Thoracic aorta (tissue), 2 donors: ENCODE measurements at regions not wholly inside any gene's neighbourhood (a gene's known extent, or its start where the extent isn't known, plus 50 kb on each side); places are given as distances from the start of the nearest gene placed in this dataset.

Experiments
- ATAC-seq: fragments of 150-250 bp; one replicate; pipeline ENCODE4 v1.8.0; 2017; ENCODE audit warnings: low read depth; ENCODE audit not compliant: insufficient number of reproducible peaks, low FRiP score
- DNase-seq: peaks from one replicate; pipeline ENCODE4 v3.0.0-alpha.2; 2020; ENCODE audit warnings: low spot score
- H3K27ac ChIP-seq, 2 donors: fragments of 200-600 bp; sonication (generic); 1 replicate in 1 of 2; 2 replicates in 1 of 2; pipeline ENCODE4 v1.5.1; 2016; ENCODE audit warnings: mild to moderate bottlenecking in 2 of 2, moderate library complexity in 2 of 2
- H3K27me3 ChIP-seq: fragments of 200-600 bp; sonication (generic); replicated peaks from 2 replicates; pipeline ENCODE4 v1.6.0; 2016; ENCODE audit warnings: mild to moderate bottlenecking; ENCODE audit not compliant: insufficient read depth
- H3K36me3 ChIP-seq: fragments of 200-600 bp; sonication (generic); one replicate; pipeline ENCODE4 v1.5.1; 2016
- H3K4me1 ChIP-seq, 2 donors: fragments of 200-600 bp; sonication (generic); 1 replicate in 1 of 2; 2 replicates in 1 of 2; pipeline versions ENCODE4 v1.5.1 to v1.6.0; 2016; ENCODE audit warnings: low read depth in 2 of 2, mild to moderate bottlenecking in 1 of 2; ENCODE audit not compliant: control insufficient read depth in 1 of 2
- H3K4me3 ChIP-seq: fragments of 200-600 bp; sonication (generic); 2 replicates; pipeline ENCODE4 v1.5.1; 2016; ENCODE audit warnings: mild to moderate bottlenecking
- H3K9me3 ChIP-seq: fragments of 200-600 bp; sonication (generic); 2 replicates; pipeline ENCODE4 v1.5.1; 2016
- CTCF ChIP-seq: fragments of 200-600 bp; sonication (generic); IDR thresholded peaks from one replicate; pipeline ENCODE4 v1.5.1; 2019; ENCODE audit warnings: antibody characterized with exemption

DNA sequence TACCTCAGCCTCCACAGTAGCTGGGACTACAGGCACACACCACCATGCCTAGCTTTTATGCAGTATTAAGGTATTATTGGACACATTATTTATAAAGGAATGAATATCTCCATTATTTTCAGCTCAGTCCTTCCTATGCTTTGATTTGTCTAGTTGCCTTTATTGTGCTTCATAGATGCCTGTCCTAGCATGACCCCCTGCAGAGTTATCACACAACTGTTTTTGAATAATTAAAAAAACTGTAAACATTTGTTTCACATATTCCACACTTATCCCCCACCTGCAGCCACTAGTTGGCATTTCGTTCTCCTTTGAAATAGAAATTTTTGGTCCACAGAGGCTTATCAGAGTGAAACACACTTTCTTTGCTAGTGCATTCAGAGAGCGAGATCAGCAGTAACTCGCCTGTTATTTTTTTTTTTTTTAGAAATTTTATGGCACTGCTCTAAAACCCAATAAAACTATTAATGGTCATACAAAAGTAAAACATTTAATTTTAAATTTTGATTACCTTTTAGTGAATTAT lies 151.8 kb upstream of the RASA1 start:
- ATAC-seq (no peak), DNase-seq (no peak)
- Histone ChIP-seq H3K4me1 (peaks cover 9 to 14% of the 10 kb centered on the region in 2 donors), H3K9me3 (no peaks in the 10 kb centered on the region), H3K27ac (no peak overlapping the region), H3K27me3 (no peaks in the 10 kb centered on the region), H3K36me3 (no peaks in the 10 kb centered on the region), H3K4me3 (no peak overlapping the region)
- no peak for TF ChIP-seq CTCF

- DNase-seq (no peak), ATAC-seq (no peak)
- Histone ChIP-seq H3K4me1 (peaks cover 15 to 25% of the 10 kb centered on the region in 2 donors), H3K27me3 (no peaks in the 10 kb centered on the region), H3K27ac (no peak overlapping the region), H3K36me3 (no peaks in the 10 kb centered on the region), H3K9me3 (no peaks in the 10 kb centered on the region), H3K4me3 (no peak overlapping the region)
- TF ChIP-seq CTCF: no peak
These were observed 150.7 kb upstream of the RASA1 start for GRCh38 chr5:87116825-87117512.

DNA sequence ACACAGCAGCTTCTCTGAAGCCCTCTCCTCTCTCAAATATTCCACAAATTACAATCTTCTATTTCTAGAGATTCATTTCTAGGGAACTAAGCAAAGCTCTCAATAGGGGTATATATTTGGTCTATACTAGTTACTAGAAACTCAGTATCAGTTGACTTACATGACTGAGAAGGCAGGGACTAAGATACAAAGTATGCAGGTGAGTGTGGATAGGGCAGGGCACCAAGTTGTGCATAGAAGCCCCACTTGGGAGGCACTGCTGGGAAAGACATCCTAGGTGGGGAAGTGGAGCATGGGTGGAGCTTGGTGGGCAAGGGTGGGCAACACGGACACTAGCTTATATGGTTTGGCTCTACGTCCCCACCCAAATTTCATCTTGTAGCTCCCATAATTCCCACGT lies 148.1 kb upstream of the RASA1 start:
- no peak for DNase-seq
- H3K27me3 ChIP-seq: no peaks in the 10 kb centered on the region
- H3K4me1 ChIP-seq: peaks cover 21 to 28% of the 10 kb centered on the region in 2 donors
- no peaks in the 10 kb centered on the region for H3K9me3 ChIP-seq
- no peak for TF ChIP-seq CTCF
- no peak overlapping the region for H3K4me3 ChIP-seq
- H3K36me3 ChIP-seq: no peaks in the 10 kb centered on the region
- ATAC-seq: no peak
- H3K27ac ChIP-seq: peak overlapping the region; percentile 65 to 85

DNA sequence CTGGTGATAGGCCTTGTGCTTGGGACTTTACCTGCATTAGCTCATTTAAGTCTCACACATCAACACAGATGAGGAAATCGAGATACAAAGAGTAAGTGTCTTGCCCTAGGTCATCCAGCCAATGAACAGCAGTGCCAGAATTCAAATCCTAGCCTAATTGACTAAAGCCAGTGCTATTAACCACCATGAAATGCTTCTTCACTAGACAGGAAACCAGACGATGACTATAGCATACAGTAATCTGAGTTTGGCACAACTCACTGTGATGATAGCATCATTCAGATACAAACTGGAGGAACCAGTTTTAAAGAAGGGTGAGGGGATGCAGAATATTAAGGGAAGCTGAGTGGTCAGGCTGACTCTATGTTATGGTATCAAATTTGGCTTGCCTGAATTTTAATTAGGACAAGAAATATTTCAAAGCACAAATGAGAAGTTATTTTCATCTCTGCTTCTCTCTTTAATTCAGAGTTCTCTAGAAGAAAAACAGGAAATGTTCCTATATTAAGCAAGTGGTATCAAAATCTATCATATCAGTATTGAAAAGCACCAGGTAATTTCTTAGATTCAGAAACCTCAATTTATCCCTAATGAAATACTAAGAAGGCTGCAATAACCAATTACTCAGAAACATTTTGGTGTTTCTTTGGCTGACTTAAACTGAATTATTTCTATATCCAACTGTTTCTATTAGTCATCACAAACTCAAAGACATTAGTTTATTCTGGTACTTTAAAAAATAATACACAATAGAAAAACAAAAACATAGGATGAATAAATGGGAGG lies 147.0 kb upstream of the RASA1 start:
- DNase-seq (no peak), ATAC-seq (peak; percentile 38)
- H3K36me3 ChIP-seq: no peaks in the 10 kb centered on the region
- no peaks in the 10 kb centered on the region for H3K9me3 ChIP-seq
- TF ChIP-seq CTCF: no peak
- H3K4me1 ChIP-seq: peaks cover 21 to 28% of the 10 kb centered on the region in 2 donors
- H3K4me3 ChIP-seq: peak overlapping the region; percentile 46
- H3K27ac ChIP-seq: peak overlapping the region; percentile 65 to 85
- H3K27me3 ChIP-seq: no peaks in the 10 kb centered on the region
